HepG2 (cell line): ENCODE measurements at regions not wholly inside any gene's neighbourhood (a gene's known extent, or its start where the extent isn't known, plus 50 kb on each side); places are given as distances from the start of the nearest gene placed in this dataset.

Experiments
- ATAC-seq: fragments of 200-7000 bp; cut with Tn5 transposase; 3 replicates; pipeline ENCODE4 v1.9.1; 2020; ENCODE audit warnings: mild to moderate bottlenecking, moderate library complexity
- BruUV-seq: library from RNA; stranded (reverse); fragments of 400-500 nt; replicated peaks from 2 replicates; lab custom pipeline; 2021; lab: Mats Ljungman, UMichigan
- CTCF ChIA-PET: fragments of 300-600 bp; formaldehyde crosslinking; extraction: SDS; loops from one replicate; lab custom pipeline; 2021; ENCODE audit warnings: low total read pairs, inconsistent platforms, low intra/inter-chr PET ratio; lab: Yijun Ruan, JAX
- POLR2A ChIA-PET: fragments of 350-600 bp; sonication (Branson Sonifier 250); formaldehyde crosslinking; loops from one replicate; lab custom pipeline; 2020; ENCODE audit warnings: antibody characterized with exemption, inconsistent platforms; lab: Yijun Ruan, JAX
- DNase-seq: peaks from one replicate; pipeline ENCODE4 v3.0.0-alpha.2; 2015; ENCODE audit warnings: low spot score
- FAIRE-seq: peaks from 3 replicates; lab custom pipeline; 2011; peaks lifted over from hg19 to GRCh38; lab: Jason Lieb, UNC
- H2AFZ ChIP-seq: one replicate; pipeline ENCODE4 v1.6.1; 2011; ENCODE audit warnings: low read length, inconsistent platforms
- H3K27ac ChIP-seq: fragments of 300-600 bp; 3 replicates; pipeline ENCODE4 v1.8.0; 2011; ENCODE audit warnings: mixed run types, mild to moderate bottlenecking, mixed read lengths, low read length, inconsistent platforms; ENCODE audit not compliant: insufficient read depth; ENCODE audit errors: extremely low read length
- H3K27me3 ChIP-seq, 2 experiments: fragments of 200-600 bp in 1 of 2; 2 replicates in 1 of 2; 3 replicates in 1 of 2; pipeline versions ENCODE4 v1.6.0 to v1.8.0; 2011; ENCODE audit warnings: low read length in 2 of 2, mild to moderate bottlenecking in 2 of 2, moderate library complexity in 2 of 2, inconsistent platforms in 1 of 2; ENCODE audit not compliant: insufficient read depth in 2 of 2, control insufficient read depth in 1 of 2
- H3K36me3 ChIP-seq, 2 experiments: fragments of 200-600 bp in 1 of 2; replicated peaks in 1 of 2; 2 replicates in 1 of 2; 3 replicates in 1 of 2; pipeline versions ENCODE4 v1.5.1 to v1.8.0; 2011; ENCODE audit warnings: low read length in 2 of 2, inconsistent platforms in 1 of 2; ENCODE audit not compliant: insufficient read depth in 2 of 2, control insufficient read depth in 1 of 2
- H3K4me1 ChIP-seq: 2 replicates; pipeline ENCODE4 v1.5.1; 2012; ENCODE audit warnings: low read length, inconsistent platforms; ENCODE audit not compliant: insufficient read depth
- H3K4me2 ChIP-seq: 2 replicates; pipeline ENCODE4 v1.6.0; 2011; ENCODE audit warnings: low read depth, low read length, inconsistent platforms
- H3K4me3 ChIP-seq, 3 experiments: fragments of 200-600 bp in 1 of 3; sonication (generic), shearing (Covaris generic) in 1 of 3; replicated peaks in 1 of 3; 2 replicates each; pipeline ENCODE4 v1.5.1; 2011 to 2016; ENCODE audit warnings: low read length in 3 of 3, inconsistent platforms in 2 of 3, low read depth in 2 of 3, mild to moderate bottlenecking in 2 of 3, control low read depth in 1 of 3, mixed read lengths in 1 of 3; ENCODE audit not compliant: insufficient read depth in 1 of 3
- H3K79me2 ChIP-seq: one replicate; pipeline ENCODE4 v1.6.1; 2011; ENCODE audit warnings: low read length, inconsistent platforms; ENCODE audit not compliant: insufficient read depth
- H3K9ac ChIP-seq: 2 replicates; pipeline ENCODE4 v1.6.0; 2011; ENCODE audit warnings: mild to moderate bottlenecking, low read depth, low read length, inconsistent platforms; ENCODE audit not compliant: insufficient read depth
- H3K9me3 ChIP-seq: 2 replicates; pipeline ENCODE4 v1.5.1; 2012; ENCODE audit warnings: mild to moderate bottlenecking, low read length
- H4K20me1 ChIP-seq: 2 replicates; pipeline ENCODE4 v1.6.0; 2011; ENCODE audit warnings: inconsistent platforms, mild to moderate bottlenecking, low read length, moderate library complexity; ENCODE audit not compliant: insufficient read depth
- ATM ChIP-seq: fragments of 450-650 bp; IDR thresholded peaks from 2 replicates; pipeline ENCODE4 v1.7.1; 2017; ENCODE audit warnings: mild to moderate bottlenecking, borderline replicate concordance
- FOXK2 ChIP-seq: fragments of 450-650 bp; IDR thresholded peaks from 2 replicates; pipeline ENCODE4 v1.6.1; 2016
- JARID2 ChIP-seq: sonication (generic); formaldehyde crosslinking; IDR thresholded peaks from 2 replicates; pipeline ENCODE4 v1.8.1; 2023; ENCODE audit warnings: missing genetic modification reagents, inconsistent platforms; ENCODE audit not compliant: insufficient replicate concordance
- KAT2B ChIP-seq: fragments of 150-350 bp; IDR thresholded peaks from 2 replicates; pipeline ENCODE4 v1.6.1; 2014; ENCODE audit warnings: low read depth, low read length, borderline replicate concordance
- KIAA2018 ChIP-seq: sonication (generic); formaldehyde crosslinking; IDR thresholded peaks from 2 replicates; pipeline ENCODE4 v1.5.0; 2020; ENCODE audit warnings: mild to moderate bottlenecking, missing genetic modification reagents, borderline replicate concordance
- MEF2D ChIP-seq: sonication (generic); formaldehyde crosslinking; IDR thresholded peaks from 2 replicates; pipeline ENCODE4 v1.5.1; 2020; ENCODE audit warnings: mild to moderate bottlenecking, missing genetic modification reagents
- MEIS2 ChIP-seq: sonication (generic); formaldehyde crosslinking; IDR thresholded peaks from 2 replicates; pipeline ENCODE4 v1.9.0; 2021; ENCODE audit warnings: mild to moderate bottlenecking, missing genetic modification reagents
- PHB2 ChIP-seq: fragments of 450-650 bp; IDR thresholded peaks from 2 replicates; pipeline ENCODE4 v1.6.1; 2018; ENCODE audit not compliant: partially characterized antibody
- ZBTB26 ChIP-seq: IDR thresholded peaks from 2 replicates; pipeline ENCODE4 v1.6.1; 2016; ENCODE audit warnings: missing compliant biosample characterization, missing genetic modification reagents, borderline replicate concordance
- ZBTB42 ChIP-seq: sonication (generic); formaldehyde crosslinking; IDR thresholded peaks from 2 replicates; pipeline ENCODE4 v1.5.0; 2020; ENCODE audit warnings: mild to moderate bottlenecking, missing genetic modification reagents
- ZMYM2 ChIP-seq: sonication (generic); formaldehyde crosslinking; IDR thresholded peaks from 2 replicates; pipeline ENCODE4 v1.8.0; 2022; ENCODE audit warnings: mild to moderate bottlenecking, missing genetic modification reagents
- ZNF570 ChIP-seq: sonication (generic); formaldehyde crosslinking; IDR thresholded peaks from 2 replicates; pipeline ENCODE4 v1.4.0; 2020; ENCODE audit warnings: mild to moderate bottlenecking, missing genetic modification reagents, borderline replicate concordance
- ZNF704 ChIP-seq: sonication (generic); formaldehyde crosslinking; IDR thresholded peaks from 2 replicates; pipeline ENCODE4 v1.8.1; 2023; ENCODE audit warnings: mild to moderate bottlenecking, inconsistent platforms, moderate library complexity, missing genetic modification reagents, borderline replicate concordance
- WGBS: methylation state at CpG from one replicate; pipeline ENCODE4 v1.1.6; 2017; ENCODE audit warnings: low lambda C conversion rate; 5-methylcytosine and 5-hydroxymethylcytosine counted together
- in situ Hi-C: cut with HindIII; loops from 2 replicates; pipeline ENCODE4 v1.10.0; 2017; ENCODE audit warnings: low pct_unique_long_range_greater_than_20kb; ENCODE audit not compliant: extremely low pct_ligation_motif_present
- intact Hi-C: fragments of 100-400 bp; cut with micrococcal nuclease; formaldehyde crosslinking; loops from one replicate; pipeline ENCODE4 v1.10.0; 2022; ENCODE audit not compliant: unreplicated experiment

GRCh38 chr4:95644417-95644816, 95.6 kb upstream of the UNC5C start (continued):
- TF ChIP-seq ATM: no peak
- no peak for TF ChIP-seq FOXK2
- no peak for TF ChIP-seq KAT2B
- TF ChIP-seq ZMYM2 (CRISPR knock-in tag): no peak
- TF ChIP-seq ZBTB26 (CRISPR knock-in tag): no peak

- in situ Hi-C loops: no loop called here
- Histone ChIP-seq H4K20me1 (no peaks in the 10 kb centered on the region), H2AFZ (no peak overlapping the region), H3K9me3 (peaks cover 41% of the 10 kb centered on the region), H3K36me3 (no peaks in the 10 kb centered on the region), H3K4me1 (no peaks in the 10 kb centered on the region), H3K4me3 (no peak overlapping the region), H3K9ac (no peak overlapping the region), H3K27ac (no peak overlapping the region), H3K4me2 (no peak overlapping the region), H3K27me3 (no peaks in the 10 kb centered on the region), H3K79me2 (no peaks in the 10 kb centered on the region)
- CTCF ChIA-PET: no interaction called here
- intact Hi-C loops: no loop called here
- FAIRE-seq (no peak), ATAC-seq (no peak), DNase-seq (no peak)
- POLR2A ChIA-PET: no interaction called here
- BruUV-seq: no TSS peak
- WGBS: 6% methylated on average over 1 of the region's 1 CpG
- TF ChIP-seq KIAA2018 (no peak), ZNF570 (CRISPR knock-in tag) (no peak), MEF2D (CRISPR knock-in tag) (no peak), JARID2 (no peak), ZBTB42 (CRISPR knock-in tag) (no peak), MEIS2 (CRISPR knock-in tag) (no peak), ZNF704 (no peak), PHB2 (no peak)
These were observed 94.9 kb upstream of the UNC5C start for GRCh38 chr4:95643627-95644026.
